Germinal center (tissue), 1 donor: ENCODE measurements at regions not wholly inside any gene's neighbourhood (a gene's known extent, or its start where the extent isn't known, plus 50 kb on each side); places are given as distances from the start of the nearest gene placed in this dataset.
"Not testable (repeated sequence)": the region's sequence is repeated elsewhere in the genome, so short reads cannot be mapped to it uniquely, and the experiment has no call there.

Experiments used
- DNase-seq: peaks from one replicate; pipeline ENCODE4 v3.0.0; 2012; ENCODE audit warnings: mixed read lengths, low spot score

DNA sequence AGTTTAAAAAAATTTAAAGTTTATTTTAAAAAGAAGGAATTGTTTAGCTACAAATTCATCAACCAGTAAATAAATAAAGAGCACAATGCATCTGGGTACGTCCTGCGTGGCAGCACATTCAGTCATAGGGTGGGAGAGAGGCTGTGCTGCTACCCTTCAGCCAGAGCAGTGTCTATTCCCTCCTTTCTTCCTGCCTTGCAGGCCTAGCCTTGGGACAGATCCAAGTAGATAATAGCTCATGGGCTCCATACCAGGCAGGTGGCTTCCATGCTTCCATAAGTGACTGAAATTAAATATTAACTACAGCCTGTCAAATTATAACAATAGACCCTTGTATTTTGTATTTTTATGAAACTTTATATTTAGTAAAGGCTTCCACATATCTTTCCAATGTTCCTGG is 408.3 kb upstream of the RGMB start:
- no peak for DNase-seq

DNA sequence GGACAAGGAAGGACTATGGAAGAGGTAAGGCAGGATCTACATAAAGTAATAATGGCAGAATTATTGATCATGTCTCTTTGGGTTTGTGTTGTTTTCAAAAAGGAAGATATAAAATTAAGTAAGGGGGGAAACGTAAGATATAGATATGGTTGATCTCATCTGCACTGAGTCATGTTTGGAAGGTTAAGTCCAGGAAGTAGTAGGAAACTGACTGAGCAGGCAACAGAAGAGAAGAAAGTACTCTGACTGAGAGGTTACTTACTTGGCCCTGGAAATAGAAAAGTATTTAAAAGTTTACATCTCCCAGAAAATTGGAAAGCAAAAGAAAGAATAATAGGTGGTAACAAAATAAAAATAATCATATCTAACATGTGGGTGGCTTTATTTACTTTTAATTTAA is 405.3 kb upstream of the RGMB start:
- no peak for DNase-seq

DNA sequence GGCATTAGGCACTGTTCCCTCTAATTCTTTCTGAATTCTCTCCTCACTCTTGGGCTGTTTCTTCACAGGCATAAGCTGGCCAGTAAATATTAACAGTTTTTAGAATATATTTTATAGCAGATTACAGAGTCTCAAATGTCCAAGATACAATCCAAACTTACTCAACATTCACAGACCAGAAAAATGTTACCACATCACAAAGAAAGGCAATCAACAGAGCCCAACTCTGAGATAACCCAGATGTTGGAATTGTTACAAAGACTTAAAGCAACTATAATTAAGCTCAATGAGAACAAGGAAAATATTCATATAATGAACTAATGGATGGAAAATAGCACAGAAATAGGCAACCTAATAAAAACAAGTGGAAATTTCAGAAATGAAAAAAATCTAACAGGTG is 401.1 kb upstream of the RGMB start:
- no peak for DNase-seq

DNA sequence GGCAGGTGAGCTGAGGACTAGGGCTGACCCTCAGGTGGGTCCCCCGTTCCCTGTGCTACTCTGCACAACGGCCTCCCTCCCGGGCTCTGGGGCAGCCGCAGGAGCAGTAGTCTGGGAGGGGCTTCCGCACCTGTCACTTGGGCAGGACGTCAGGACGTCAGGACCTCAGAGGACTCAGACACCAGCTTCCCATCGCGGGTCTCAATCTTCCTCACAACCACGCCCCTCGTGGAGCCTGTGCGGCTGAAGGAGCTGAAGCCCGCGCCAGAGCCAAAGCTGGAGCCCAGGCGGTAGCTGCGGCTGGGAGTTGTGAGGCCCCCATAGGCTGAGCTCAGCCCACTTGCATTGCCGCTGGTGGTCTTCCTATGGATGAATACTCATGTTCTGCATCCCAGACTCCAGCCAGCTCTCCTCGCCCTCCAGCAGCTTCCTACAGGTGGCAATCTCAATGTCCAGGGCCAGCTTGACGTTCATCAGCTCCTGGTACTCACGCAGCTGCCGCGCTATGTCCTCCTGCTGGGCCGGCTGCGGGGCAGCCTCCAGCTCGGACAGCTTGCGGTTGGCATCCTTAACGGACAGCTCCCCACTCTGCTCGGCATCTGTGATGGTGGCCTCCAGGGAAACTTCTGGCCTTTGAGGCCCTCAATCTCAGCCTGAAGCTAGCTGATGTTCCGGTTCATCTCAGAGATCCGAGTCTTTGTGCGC is 381.4 kb upstream of the RGMB start:
- no peak for DNase-seq

DNA sequence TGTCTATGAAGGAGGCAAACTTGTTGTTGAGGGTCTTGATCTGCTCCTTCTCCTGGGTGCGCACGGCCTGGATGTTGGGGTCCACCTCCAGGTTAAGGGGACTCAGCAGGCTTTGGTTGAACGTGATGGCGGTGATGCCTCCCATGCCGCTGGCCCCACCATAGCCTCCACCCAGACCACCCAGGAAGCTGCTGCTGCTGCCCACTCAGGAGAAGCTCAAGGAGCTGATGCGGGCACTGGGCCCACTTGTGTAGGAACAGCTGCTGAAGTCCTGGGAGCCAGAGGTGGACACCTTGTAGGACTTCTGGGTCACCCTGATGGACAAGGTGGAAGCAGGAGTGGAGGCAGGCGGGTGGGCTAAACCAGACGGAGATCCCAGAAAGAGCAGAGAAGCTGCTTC is 380.3 kb upstream of the RGMB start:
- DNase-seq = not testable (repeated sequence)

DNA sequence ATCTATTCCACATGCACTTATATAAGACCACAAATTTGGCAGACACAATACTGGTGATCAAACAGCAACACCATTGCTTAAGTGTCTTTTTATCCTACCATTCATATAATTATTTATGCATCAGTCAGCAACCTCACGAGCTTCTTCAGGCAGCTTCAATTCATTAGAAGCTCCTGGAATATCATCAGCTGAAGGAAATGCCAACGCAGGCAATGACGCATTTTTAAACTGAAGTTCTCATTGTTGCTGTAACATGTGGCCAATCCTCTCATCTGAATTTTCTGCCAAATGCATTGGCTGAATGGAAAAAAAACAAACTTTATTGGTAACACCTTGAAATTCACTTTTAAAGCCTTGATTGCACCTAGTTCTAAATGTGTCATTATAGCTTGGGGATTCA is 376.4 kb upstream of the RGMB start:
- no peak for DNase-seq

DNA sequence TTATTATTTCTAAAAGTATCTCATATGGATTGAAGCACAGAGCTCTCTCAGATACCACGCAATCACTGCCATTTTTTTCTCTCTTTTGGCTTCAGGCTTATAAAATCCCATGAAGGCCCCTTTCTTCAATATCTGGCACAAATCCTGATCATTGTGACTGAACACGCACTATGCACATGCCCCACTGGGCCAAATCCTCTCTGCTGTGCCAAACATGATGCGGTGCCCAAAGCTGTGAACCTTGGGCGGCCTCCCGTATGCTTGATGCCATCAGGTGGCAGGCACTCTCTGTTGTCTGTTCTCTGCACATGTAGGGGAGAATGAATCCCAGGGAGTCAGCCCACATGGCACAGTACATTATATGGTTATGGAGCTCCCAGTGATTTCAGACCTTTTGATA is 375.0 kb upstream of the RGMB start:
- no peak for DNase-seq

DNA sequence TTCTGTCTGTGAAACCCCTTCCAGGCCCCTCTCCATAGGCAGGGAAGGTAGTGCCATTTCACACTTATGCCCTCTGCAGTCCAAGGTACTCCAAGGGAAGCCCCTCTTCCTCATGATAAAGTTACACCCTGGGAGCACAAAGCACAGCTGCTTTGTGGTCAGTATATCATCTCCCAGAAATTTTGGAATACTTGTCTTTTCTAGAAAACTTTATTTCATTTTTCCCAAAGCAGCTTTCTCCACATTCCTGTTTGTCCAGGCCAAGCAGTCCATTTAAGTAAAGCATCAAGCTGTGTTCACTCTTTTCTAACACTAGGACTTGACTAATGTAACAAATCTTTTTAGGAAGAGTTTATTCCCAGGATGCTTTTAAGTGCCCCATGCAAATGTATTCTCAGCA is 371.8 kb upstream of the RGMB start:
- no peak for DNase-seq

DNA sequence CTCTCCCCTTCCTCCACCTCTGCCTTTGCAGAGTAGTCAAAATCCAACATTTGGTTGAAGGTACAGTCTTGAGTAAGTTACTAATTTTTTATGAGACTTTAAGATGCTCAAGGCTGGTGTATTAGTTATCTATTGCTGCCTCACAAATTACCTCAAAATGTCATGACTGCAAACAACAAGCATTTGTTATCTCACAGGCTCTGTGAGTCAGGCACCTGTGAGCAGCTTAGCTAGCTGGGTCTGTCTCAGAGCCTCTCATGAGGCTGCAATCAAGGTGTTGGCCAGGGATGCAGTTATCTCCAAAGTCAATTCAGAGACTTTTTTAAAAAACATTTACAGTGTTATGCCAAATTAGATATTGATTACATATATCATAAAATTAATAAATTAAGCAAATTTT is 371.3 kb upstream of the RGMB start:
- no peak for DNase-seq

DNA sequence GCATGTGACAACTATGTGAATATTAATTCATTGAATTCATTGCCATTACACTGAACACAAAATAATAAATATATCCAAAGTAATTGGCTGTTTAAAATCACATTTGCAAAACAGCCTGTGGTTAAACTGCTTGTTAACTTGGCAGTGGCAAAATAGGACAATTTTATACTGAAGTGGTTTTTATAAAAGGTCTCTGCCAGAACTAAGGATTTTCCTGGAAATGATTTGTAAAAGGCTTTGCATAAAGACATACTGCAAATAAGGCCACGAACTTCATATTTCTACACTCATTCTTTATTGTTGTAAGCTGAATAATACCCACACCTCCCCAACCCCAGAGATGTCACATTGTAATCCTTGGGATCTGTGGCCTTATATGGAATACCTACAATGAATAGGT is 370.3 kb upstream of the RGMB start:
- DNase-seq = no peak

DNA sequence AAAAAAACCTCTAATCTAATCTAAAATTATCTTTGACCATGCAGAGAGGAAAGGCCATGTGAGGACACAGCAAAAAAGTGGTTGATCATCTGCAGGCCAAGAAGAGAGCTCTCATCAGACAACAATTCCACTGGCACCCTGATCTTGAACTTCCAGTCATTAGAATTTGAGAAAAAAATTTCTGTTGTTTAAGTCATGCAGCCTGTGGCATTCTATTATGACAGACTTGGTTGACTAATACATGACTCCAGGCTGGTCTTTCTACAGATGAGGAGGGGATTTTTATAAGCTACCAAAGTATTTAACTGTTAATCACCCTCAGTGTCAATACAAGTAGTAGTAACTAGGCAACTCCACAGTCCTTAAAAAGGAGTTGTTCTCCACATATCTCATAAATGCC is 358.5 kb upstream of the RGMB start:
- DNase-seq = no peak

DNA sequence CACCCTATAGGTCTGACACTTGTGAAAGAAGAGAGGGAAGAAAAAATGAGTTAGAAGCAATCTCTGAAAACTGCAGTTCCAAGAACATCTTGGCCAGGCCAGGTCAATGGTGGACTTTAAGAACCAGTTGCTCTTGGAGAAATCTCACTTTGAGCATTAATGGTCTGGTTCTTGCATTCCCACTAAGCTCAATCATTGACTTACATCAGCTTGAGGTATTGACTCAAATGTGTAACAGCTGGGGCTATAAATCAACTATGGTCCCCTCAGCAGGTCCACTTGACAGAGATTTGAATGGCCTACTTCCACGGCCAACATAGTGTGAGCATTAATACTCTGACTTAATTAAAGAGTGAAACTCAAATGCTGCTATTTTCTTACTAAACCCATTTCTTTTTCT is 357.8 kb upstream of the RGMB start:
- no peak for DNase-seq

DNA sequence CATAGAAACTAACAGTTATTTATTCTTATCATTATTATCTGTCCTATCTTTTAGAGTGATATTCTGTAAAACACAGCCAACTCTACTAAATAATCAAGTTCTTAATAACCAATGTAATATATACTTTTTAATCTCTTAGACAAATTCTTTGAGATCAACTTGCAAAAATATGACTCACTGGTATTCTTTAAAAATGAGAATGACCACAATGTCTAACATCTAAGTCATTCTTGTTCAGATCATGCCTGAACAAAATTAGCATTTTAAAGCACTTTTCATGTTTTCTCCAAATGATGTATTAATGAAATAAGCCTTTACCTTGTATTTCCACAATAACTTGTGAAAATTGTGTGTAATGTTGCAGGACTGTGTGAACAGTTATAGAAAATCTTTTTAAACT is 356.9 kb upstream of the RGMB start:
- DNase-seq = no peak

DNA sequence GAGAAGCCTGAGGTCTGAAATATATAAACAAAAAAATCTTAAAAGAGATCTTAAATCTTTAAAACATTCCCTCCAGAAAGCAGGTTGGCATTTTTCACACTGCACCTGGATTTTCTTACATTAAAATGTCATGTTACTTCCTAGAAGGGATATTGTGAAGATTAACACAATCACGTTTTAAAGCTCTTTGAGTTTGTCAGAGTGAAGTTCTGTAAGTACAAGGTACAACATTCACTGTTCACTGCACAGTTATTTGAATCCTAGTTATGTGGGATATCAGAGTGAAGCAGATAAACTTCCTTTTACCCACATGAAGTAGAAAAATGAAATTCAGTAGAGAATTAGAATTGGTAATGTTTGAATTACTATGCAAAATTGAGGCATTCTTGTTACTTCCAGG is 353.6 kb upstream of the RGMB start:
- DNase-seq = no peak

DNA sequence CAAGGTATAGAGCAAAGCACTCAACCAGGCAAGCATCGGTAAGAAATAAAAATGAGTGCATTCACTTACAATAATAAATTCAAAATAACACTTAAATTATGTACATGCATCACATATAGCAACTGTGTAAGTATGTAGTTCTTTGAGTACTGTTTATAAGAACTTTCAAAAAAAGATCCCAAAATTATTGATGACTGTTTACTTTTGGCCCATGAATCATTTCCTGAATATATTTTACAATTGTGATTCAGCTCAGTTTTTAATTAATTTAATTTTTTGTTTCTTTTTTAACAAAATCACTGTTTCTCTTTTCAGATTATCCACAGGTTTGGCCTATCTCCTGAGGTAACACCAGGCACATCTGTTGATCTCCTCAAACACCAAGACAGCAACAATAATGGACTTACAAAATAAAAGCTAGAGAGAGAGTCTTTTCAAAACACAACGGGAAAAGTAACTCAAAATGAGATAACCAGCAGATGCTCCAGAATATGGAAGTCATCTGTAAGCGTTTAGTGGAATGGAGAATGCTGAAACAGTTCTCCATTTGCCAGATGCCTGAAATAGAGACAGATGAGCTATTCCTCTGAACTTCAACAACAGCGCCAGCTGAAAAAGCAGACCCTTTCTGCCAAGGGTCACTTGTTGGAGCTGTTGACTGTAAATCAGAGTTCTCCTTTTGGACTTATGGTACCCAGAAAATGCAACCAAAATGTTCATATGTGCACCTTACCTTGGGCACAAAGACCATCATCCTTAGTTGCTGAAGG is 348.6 kb upstream of the RGMB start:
- no peak for DNase-seq

DNA sequence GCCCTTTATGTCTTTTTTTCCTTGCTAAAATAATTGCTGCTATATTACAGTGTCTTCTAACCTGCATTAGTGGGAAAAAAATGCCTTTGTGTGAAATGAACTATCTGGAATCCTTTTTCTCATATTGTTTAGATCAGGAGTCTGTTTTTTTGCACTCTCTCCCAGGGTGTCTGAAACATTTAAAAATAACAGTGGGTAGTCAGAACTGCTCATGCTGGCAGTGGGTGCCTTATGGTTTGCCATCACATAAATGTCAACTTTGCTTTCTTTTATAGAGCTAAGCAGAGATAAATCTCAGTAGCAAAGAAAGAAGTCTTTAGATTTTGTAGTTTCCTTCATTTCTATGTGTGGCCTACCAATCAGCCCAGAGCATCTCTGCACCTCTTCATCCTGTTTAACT is 347.8 kb upstream of the RGMB start:
- DNase-seq = no peak

DNA sequence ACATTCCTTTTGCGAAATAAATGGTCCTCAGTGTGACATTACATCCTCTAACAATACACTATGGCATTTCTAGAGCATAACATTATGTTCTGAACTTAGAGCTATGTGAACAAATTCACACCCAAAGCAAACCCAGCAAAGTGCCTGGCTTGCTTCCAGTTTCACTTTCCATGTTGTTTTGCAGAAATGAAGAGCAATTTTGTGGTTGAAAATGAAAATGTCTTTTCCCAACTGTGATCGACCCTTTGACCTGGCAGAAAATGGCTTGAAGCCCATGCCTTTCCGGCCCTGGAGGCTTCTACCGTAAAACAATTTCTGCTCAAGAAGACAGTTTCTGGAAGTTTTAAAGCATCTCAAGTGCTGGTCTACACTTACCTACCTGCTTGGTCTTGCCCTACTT is 344.7 kb upstream of the RGMB start:
- DNase-seq = no peak

DNA sequence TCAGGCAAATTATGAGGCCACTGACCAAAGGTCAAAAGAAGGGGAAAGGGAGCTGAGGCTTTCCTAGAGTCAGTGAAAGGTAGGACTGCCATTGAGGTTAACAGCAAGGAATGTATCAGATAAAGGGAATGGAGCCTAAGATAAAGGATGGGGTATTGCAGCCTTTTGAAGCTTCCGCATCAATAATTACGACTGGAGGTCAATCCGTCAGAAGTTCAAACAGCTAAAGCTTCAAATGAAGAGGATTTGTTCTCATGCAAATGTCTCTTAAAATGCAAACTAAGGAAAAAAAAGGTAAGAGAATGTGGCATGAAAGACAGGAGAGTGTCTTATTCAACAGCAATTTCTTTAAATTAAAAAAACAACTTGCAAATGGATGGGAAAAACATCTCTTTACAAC is 341.1 kb upstream of the RGMB start:
- DNase-seq = no peak

DNA sequence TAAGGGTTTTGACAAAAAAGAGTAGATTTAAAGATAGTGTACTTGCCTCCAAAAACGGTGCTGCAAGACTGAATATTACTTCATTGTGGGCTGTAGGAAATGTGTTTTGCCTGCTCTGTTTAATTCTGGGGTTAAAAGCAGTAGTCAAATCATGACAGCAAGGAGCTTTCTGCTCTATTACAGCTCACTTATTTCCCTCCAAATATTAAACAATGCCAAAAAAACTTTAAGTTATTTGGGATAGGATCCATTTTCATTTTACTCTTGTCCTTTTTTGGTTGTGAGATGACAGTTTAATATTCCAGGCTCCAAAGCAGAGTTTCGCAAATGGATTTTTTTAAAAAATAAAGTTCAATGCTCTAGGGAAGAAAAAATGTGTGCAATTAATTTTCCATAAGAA is 340.4 kb upstream of the RGMB start:
- DNase-seq = no peak

DNA sequence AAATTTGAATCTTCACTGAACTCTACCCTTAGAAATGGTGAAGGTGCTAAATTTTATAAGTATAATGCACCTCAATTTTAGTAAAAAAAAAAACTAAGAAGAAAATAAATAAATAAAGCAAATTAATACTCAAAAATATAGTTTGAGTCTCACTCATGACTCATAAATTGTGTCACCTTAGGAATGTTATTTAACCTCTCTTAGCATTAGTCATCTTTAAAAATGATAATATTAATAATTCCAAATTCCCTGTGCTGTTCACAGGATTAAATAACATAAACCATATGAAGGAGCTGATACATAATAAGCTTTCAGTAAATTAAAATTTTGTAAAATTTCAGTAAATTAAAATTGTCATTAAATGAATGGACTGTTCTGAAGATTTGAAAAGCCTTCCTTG is 339.8 kb upstream of the RGMB start:
- DNase-seq = no peak

DNA sequence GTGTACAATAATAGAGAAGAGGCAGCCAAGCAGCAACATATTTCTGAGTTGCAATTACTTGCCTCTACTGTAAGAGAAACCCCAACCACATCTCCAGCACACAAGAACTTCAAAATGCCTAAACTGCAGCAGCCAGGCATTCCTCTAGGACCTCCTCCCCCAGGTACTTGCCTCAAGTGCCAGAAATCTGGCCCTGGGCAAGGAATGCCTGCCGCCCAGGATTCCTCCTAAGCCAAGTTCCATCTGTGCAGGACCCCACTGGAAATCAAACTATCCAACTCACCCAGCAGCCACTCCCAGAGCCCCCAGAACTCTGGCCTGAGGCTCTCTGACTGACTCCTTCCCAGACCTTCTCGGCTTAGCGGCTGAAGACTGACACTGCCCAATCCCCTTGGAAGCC is 336.8 kb upstream of the RGMB start:
- no peak for DNase-seq

DNA sequence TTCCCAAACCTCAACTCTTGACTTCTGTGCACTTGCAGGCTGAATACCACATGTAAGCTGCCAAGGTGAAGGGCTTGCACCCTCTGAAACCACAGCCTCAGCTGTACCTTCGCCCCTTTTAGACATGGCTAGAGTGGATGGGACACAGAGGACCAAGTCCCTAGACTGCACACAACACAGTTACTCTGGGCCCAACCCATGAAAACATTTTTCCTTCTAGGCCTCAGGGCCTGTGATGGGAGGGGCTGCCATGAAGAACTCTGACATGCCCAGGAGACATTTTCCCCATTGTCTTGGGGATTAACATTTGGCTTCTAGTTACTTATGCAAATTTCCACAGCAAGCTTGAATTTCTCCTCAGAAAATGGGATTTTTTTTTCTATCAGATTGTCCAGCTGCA is 331.0 kb upstream of the RGMB start:
- DNase-seq = no peak

DNA sequence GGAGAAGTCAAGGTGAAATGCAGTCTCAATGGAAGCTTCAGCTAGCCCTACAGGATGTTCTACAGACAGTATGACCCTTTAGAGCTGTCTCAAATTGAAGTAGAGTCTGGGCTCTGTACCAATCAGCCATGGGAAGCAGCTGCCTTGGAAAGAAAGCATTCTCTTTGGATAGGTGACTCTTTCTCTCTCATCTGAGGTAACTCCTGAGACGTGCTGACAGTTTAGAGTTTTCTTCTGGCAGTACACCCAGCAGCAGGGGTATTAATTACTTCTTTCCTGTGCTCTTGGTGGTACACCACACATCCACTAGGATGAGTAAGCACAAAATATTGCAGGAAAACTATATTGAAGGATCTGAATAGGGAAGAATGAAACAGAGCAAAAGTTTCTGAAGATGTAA is 329.6 kb upstream of the RGMB start:
- DNase-seq = no peak

DNA sequence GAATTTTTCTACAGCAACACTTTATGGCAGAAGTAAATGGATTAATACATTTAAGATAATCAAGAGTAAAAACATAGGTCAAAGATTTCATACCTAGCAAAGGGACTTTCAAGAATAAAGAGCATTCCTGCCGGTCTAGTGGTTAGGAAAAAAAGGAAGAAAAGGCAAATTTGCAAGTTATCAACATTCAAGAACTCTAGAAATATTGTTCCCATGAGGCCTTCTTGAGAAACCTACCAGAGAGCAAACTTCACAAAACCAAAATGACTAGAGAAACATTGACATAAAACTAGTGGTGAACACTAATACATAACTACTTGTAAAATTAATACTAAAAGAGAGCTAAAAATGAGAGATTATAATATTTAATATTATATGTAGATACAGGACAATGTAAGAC is 320.2 kb upstream of the RGMB start:
- DNase-seq = no peak
